GM12878 (cell line): ENCODE measurements at regions not wholly inside any gene's neighbourhood (a gene's known extent, or its start where the extent isn't known, plus 50 kb on each side); places are given as distances from the start of the nearest gene placed in this dataset.

Experiments used
- CTCF ChIP-seq, 3 experiments: IDR thresholded peaks in 2 of 3; conservative IDR thresholded peaks in 1 of 3; 2 replicates each; pipeline ENCODE4 v1.5.1; 2011; ENCODE audit warnings: low read depth in 3 of 3, low read length in 3 of 3, mild to moderate bottlenecking in 3 of 3, control low read depth in 2 of 3, moderate library complexity in 2 of 3, inconsistent platforms in 1 of 3, mixed read lengths in 1 of 3; ENCODE audit not compliant: control insufficient read depth in 2 of 3, insufficient read depth in 1 of 3; ENCODE audit errors: extremely low read depth in 1 of 3
- ELK1 ChIP-seq: IDR thresholded peaks from 2 replicates; pipeline ENCODE4 v1.6.1; 2012; ENCODE audit warnings: low read depth, low read length, improper control_type of control experiment
- EP300 ChIP-seq, 2 experiments: fragments of 150-350 bp in 1 of 2; IDR thresholded peaks; 2 replicates each; pipeline ENCODE4 v1.6.1; 2011 to 2012; ENCODE audit warnings: low read depth in 2 of 2, low read length in 2 of 2, borderline replicate concordance in 1 of 2, improper control_type of control experiment in 1 of 2, inconsistent platforms in 1 of 2; ENCODE audit not compliant: control insufficient read depth in 1 of 2
- MYB ChIP-seq: fragments of 150-350 bp; IDR thresholded peaks from 2 replicates; pipeline ENCODE4 v1.6.1; 2014; ENCODE audit warnings: mild to moderate bottlenecking, low read depth, low read length, borderline replicate concordance
- ZNF384 ChIP-seq: IDR thresholded peaks from 2 replicates; pipeline ENCODE4 v1.6.1; 2012; ENCODE audit warnings: low read depth, mild to moderate bottlenecking, low read length, improper control_type of control experiment, borderline replicate concordance

GRCh38 chr11:123314972-123315371 is 115.1 kb upstream of the GRAMD1B start:
- TF ChIP-seq CTCF (IDR thresholded peaks at IDR 0.05 in 2 of 3, conservative IDR thresholded peaks at IDR 0.05 in 1 of 3; ENCODE audit: control insufficient read depth in 2 of 3, extremely low read depth in 1 of 3, insufficient read depth in 1 of 3, low read depth in 3 of 3, low read length in 3 of 3) (no peak), MYB (no peak), ELK1 (no peak), ZNF384 (no peak), EP300 (IDR thresholded peaks at IDR 0.05; ENCODE audit: borderline replicate concordance in 1 of 2, control insufficient read depth in 1 of 2, low read depth in 2 of 2, low read length in 2 of 2) (no peak)
